GM23338 (cell line): ENCODE measurements at regions not wholly inside any gene's neighbourhood (a gene's known extent, or its start where the extent isn't known, plus 50 kb on each side); places are given as distances from the start of the nearest gene placed in this dataset.

Experiments used
- ATAC-seq: fragments of 200-7000 bp; cut with Tn5 transposase; 3 replicates; pipeline ENCODE4 v1.9.1; 2020
- DNase-seq: peaks from one replicate; pipeline ENCODE4 v3.0.0-alpha.2; 2015; ENCODE audit warnings: low spot score
- H2AFZ ChIP-seq: fragments of 200-600 bp; sonication (generic); 2 replicates; pipeline ENCODE4 v1.8.0; 2016; ENCODE audit warnings: antibody characterized with exemption, mild to moderate bottlenecking, moderate library complexity
- H3F3A ChIP-seq: fragments of 200-600 bp; sonication (generic); replicated peaks from 2 replicates; pipeline ENCODE4 v1.8.0; 2017; ENCODE audit warnings: antibody characterized with exemption, mixed run types, low read depth
- H3K27ac ChIP-seq: fragments of 200-600 bp; sonication (generic); 2 replicates; pipeline ENCODE4 v1.6.1; 2016; ENCODE audit warnings: low read depth
- H3K27me3 ChIP-seq: fragments of 200-600 bp; sonication (generic); 2 replicates; pipeline ENCODE4 v1.8.0; 2016; ENCODE audit warnings: mild to moderate bottlenecking, mixed run types, moderate library complexity; ENCODE audit not compliant: insufficient read depth
- H3K36me3 ChIP-seq: fragments of 200-600 bp; sonication (generic); 2 replicates; pipeline ENCODE4 v1.8.0; 2016; ENCODE audit warnings: mild to moderate bottlenecking; ENCODE audit not compliant: insufficient read depth
- H3K4me1 ChIP-seq: fragments of 200-600 bp; sonication (generic); 2 replicates; pipeline ENCODE4 v1.8.0; 2016; ENCODE audit warnings: mild to moderate bottlenecking, moderate library complexity; ENCODE audit not compliant: insufficient read depth
- H3K4me2 ChIP-seq: fragments of 200-600 bp; sonication (generic); 2 replicates; pipeline ENCODE4 v1.7.1; 2017; ENCODE audit warnings: mixed run types
- H3K4me3 ChIP-seq: fragments of 200-600 bp; sonication (generic); 2 replicates; pipeline ENCODE4 v1.6.1; 2016; ENCODE audit warnings: mixed run types
- H3K79me2 ChIP-seq: fragments of 200-600 bp; sonication (generic); replicated peaks from 2 replicates; pipeline ENCODE4 v1.8.0; 2017; ENCODE audit warnings: mild to moderate bottlenecking; ENCODE audit not compliant: insufficient read depth
- H3K9me2 ChIP-seq: fragments of 200-600 bp; sonication (generic); 2 replicates; pipeline ENCODE4 v1.8.0; 2017; ENCODE audit not compliant: insufficient read depth
- H4K20me1 ChIP-seq: fragments of 200-600 bp; sonication (generic); replicated peaks from 2 replicates; pipeline ENCODE4 v1.8.0; 2017; ENCODE audit warnings: mild to moderate bottlenecking; ENCODE audit not compliant: insufficient read depth
- H3K27ac Mint-ChIP-seq: 2 replicates; pipeline ENCODE4 v1.8.0; 2020; ENCODE audit warnings: inconsistent platforms, mild to moderate bottlenecking, moderate library complexity, mixed read lengths
- H3K27me3 Mint-ChIP-seq: 3 replicates; pipeline ENCODE4 v1.8.0; 2022; ENCODE audit warnings: low read depth, mild to moderate bottlenecking, moderate library complexity, mixed read lengths, inconsistent platforms; ENCODE audit not compliant: insufficient read depth, poor library complexity
- H3K36me3 Mint-ChIP-seq: 3 replicates; pipeline ENCODE4 v1.8.0; 2021; ENCODE audit warnings: low read depth, mild to moderate bottlenecking, inconsistent platforms, moderate library complexity, mixed read lengths
- H3K4me1 Mint-ChIP-seq: 3 replicates; pipeline ENCODE4 v1.8.0; 2020; ENCODE audit warnings: mild to moderate bottlenecking, inconsistent platforms, mixed read lengths
- H3K4me3 Mint-ChIP-seq: 3 replicates; pipeline ENCODE4 v1.8.0; 2021; ENCODE audit warnings: moderate library complexity, mild to moderate bottlenecking, inconsistent platforms, mixed read lengths
- H3K9me3 Mint-ChIP-seq: 3 replicates; pipeline ENCODE4 v1.8.0; 2020; ENCODE audit warnings: moderate library complexity, mild to moderate bottlenecking, inconsistent platforms, mixed read lengths
- CREB1 ChIP-seq: fragments of 250-450 bp; sonication (Bioruptor Pico); IDR thresholded peaks from 2 replicates; pipeline ENCODE4 v1.5.0; 2020; ENCODE audit warnings: low read depth, mild to moderate bottlenecking, moderate library complexity
- ETS1 ChIP-seq: IDR thresholded peaks from 2 replicates; pipeline ENCODE4 v1.6.1; 2016; ENCODE audit warnings: antibody characterized with exemption
- EZH2 ChIP-seq: fragments of 200-600 bp; sonication (generic); IDR thresholded peaks from one replicate; pipeline ENCODE4 v1.8.0; 2017; ENCODE audit warnings: antibody characterized with exemption, mild to moderate bottlenecking, low read depth; ENCODE audit not compliant: unreplicated experiment
- EZH2phosphoT487 ChIP-seq: fragments of 200-600 bp; sonication (generic); IDR thresholded peaks from one replicate; pipeline ENCODE4 v1.8.1; 2018; ENCODE audit warnings: antibody characterized with exemption; ENCODE audit not compliant: unreplicated experiment
- JUNB ChIP-seq: IDR thresholded peaks from one replicate; pipeline ENCODE4 v1.6.1; 2016; ENCODE audit warnings: antibody characterized with exemption; ENCODE audit not compliant: unreplicated experiment
- NANOG ChIP-seq: IDR thresholded peaks from 2 replicates; pipeline ENCODE4 v1.6.1; 2016; ENCODE audit warnings: antibody characterized with exemption, borderline replicate concordance
- POLR2AphosphoS5 ChIP-seq: IDR thresholded peaks from 2 replicates; pipeline ENCODE4 v1.6.1; 2016; ENCODE audit warnings: antibody characterized with exemption, low read depth
- REST ChIP-seq: IDR thresholded peaks from one replicate; pipeline ENCODE4 v1.6.1; 2018; ENCODE audit warnings: antibody characterized with exemption; ENCODE audit not compliant: unreplicated experiment
- STAT1 ChIP-seq: IDR thresholded peaks from one replicate; pipeline ENCODE4 v1.6.1; 2016; ENCODE audit warnings: antibody characterized with exemption; ENCODE audit not compliant: unreplicated experiment
- ZNF114 ChIP-seq: fragments of 250-450 bp; sonication (Bioruptor Pico); IDR thresholded peaks from 2 replicates; pipeline ENCODE4 v1.5.0; 2020; ENCODE audit warnings: mild to moderate bottlenecking, moderate library complexity
- ZNF331 ChIP-seq: fragments of 250-450 bp; sonication (Bioruptor Pico); IDR thresholded peaks from 2 replicates; pipeline ENCODE4 v1.5.0; 2020; ENCODE audit warnings: low read depth, mild to moderate bottlenecking, moderate library complexity
- ZNF462 ChIP-seq: fragments of 250-450 bp; sonication (Bioruptor Pico); IDR thresholded peaks from 2 replicates; pipeline ENCODE4 v1.5.0; 2020; ENCODE audit warnings: mild to moderate bottlenecking, moderate library complexity

- no peak overlapping the region for H3K4me3 ChIP-seq
- H3K36me3 Mint-ChIP-seq, result no peaks in the 10 kb centered on the region
- no peaks in the 10 kb centered on the region for H4K20me1 ChIP-seq
- DNase-seq (no peak), ATAC-seq (no peak)
- H3K9me3 Mint-ChIP-seq, result peaks cover 4% of the 10 kb centered on the region; the same call in 2 of the 3 replicates
- H2AFZ ChIP-seq, result no peak overlapping the region
- TF ChIP-seq EZH2, result no peak
- H3K27me3 ChIP-seq, result no peaks in the 10 kb centered on the region
- no peak overlapping the region for H3K27ac Mint-ChIP-seq
- H3K4me3 Mint-ChIP-seq, result no peak overlapping the region
- H3K27ac ChIP-seq, result no peak overlapping the region
- H3K4me1 Mint-ChIP-seq, result no peaks in the 10 kb centered on the region
- H3F3A ChIP-seq, result no peaks in the 10 kb centered on the region
- no peaks in the 10 kb centered on the region for H3K4me1 ChIP-seq
- H3K27me3 Mint-ChIP-seq, result no peaks in the 10 kb centered on the region
- H3K4me2 ChIP-seq, result no peak overlapping the region
- no peaks in the 10 kb centered on the region for H3K9me2 ChIP-seq
- no peaks in the 10 kb centered on the region for H3K36me3 ChIP-seq
- H3K79me2 ChIP-seq, result no peaks in the 10 kb centered on the region
Observed at GRCh38 chr2:225295102-225295501, 104.4 kb upstream of the NYAP2 start.

- no peak for ATAC-seq
- H3K27ac Mint-ChIP-seq, result no peak overlapping the region
- TF ChIP-seq ZNF114 (CRISPR knock-in tag) (no peak), CREB1 (CRISPR knock-in tag) (no peak), EZH2phosphoT487 (no peak), POLR2AphosphoS5 (no peak), ETS1 (no peak), REST (no peak), NANOG (no peak), STAT1 (no peak), ZNF331 (CRISPR knock-in tag) (no peak), ZNF462 (CRISPR knock-in tag) (no peak), JUNB (no peak)
Observed at GRCh38 chr2:225293638-225294037, 105.9 kb upstream of the NYAP2 start.

More at GRCh38 chr2:225293638-225294037, 105.9 kb upstream of the NYAP2 start:
- Histone ChIP-seq H3F3A (no peaks in the 10 kb centered on the region), H3K9me2 (no peaks in the 10 kb centered on the region), H3K27ac (no peak overlapping the region), H3K4me3 (no peak overlapping the region), H3K4me2 (no peak overlapping the region), H4K20me1 (no peaks in the 10 kb centered on the region), H3K79me2 (no peaks in the 10 kb centered on the region), H3K4me1 (no peaks in the 10 kb centered on the region), H3K27me3 (no peaks in the 10 kb centered on the region), H2AFZ (no peak overlapping the region), H3K36me3 (no peaks in the 10 kb centered on the region)
- H3K36me3 Mint-ChIP-seq, result no peaks in the 10 kb centered on the region
- DNase-seq, result no peak
- H3K4me3 Mint-ChIP-seq, result no peak overlapping the region
- H3K27me3 Mint-ChIP-seq, result no peaks in the 10 kb centered on the region
- H3K4me1 Mint-ChIP-seq, result no peaks in the 10 kb centered on the region
- no peaks in the 10 kb centered on the region; the same call in 2 of the 3 replicates for H3K9me3 Mint-ChIP-seq
